ENCODE measurements at regions not wholly inside any gene's neighbourhood (a gene's known extent, or its start where the extent isn't known, plus 50 kb on each side); places are given as distances from the start of the nearest gene placed in this dataset.

- TF ChIP-seq, protein P1, sequence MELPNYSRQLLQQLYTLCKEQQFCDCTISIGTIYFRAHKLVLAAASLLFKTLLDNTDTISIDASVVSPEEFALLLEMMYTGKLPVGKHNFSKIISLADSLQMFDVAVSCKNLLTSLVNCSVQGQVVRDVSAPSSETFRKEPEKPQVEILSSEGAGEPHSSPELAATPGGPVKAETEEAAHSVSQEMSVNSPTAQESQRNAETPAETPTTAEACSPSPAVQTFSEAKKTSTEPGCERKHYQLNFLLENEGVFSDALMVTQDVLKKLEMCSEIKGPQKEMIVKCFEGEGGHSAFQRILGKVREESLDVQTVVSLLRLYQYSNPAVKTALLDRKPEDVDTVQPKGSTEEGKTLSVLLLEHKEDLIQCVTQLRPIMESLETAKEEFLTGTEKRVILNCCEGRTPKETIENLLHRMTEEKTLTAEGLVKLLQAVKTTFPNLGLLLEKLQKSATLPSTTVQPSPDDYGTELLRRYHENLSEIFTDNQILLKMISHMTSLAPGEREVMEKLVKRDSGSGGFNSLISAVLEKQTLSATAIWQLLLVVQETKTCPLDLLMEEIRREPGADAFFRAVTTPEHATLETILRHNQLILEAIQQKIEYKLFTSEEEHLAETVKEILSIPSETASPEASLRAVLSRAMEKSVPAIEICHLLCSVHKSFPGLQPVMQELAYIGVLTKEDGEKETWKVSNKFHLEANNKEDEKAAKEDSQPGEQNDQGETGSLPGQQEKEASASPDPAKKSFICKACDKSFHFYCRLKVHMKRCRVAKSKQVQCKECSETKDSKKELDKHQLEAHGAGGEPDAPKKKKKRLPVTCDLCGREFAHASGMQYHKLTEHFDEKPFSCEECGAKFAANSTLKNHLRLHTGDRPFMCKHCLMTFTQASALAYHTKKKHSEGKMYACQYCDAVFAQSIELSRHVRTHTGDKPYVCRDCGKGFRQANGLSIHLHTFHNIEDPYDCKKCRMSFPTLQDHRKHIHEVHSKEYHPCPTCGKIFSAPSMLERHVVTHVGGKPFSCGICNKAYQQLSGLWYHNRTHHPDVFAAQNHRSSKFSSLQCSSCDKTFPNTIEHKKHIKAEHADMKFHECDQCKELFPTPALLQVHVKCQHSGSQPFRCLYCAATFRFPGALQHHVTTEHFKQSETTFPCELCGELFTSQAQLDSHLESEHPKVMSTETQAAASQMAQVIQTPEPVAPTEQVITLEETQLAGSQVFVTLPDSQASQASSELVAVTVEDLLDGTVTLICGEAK (IDR thresholded peaks at IDR 0.05; ENCODE audit: borderline replicate concordance), result no peak
- TF ChIP-seq CREM (IDR thresholded peaks at IDR 0.05; ENCODE audit: low read depth), result no peak
- no peak for TF ChIP-seq SUPT20H (IDR thresholded peaks at IDR 0.05; ENCODE audit: borderline replicate concordance, control insufficient read depth, low read depth, low read length)
Measured at GRCh38 chr4:136699905-136700304, 832.4 kb downstream of the PCDH18 start (continued).

DNA sequence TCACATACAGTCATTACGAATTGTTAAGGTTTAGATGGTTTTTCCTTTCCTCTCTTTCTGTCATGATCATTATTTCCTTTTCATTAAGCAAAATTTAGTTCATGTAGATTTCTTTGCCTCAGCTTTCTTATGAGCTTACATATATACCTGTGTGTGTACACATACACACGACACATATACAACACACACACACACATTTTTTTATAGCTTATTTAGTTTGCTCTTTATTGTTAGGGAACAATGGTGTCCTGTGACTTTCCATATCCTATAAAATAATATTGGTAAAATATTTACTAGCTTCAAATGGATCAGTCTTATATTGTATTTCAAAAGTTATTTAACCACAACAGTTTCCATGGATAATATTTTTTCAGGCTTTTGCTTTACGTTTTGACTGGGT, 840.7 kb downstream of the PCDH18 start:
- FAIRE-seq (no peak), DNase-seq (ENCODE audit: low read depth, low spot score) (no peak), ATAC-seq (no peak)
- RAD21 ChIA-PET (ENCODE audit: unreplicated experiment), result interaction anchor here (1.0 to 2.0 kb wide), 5 partner anchors 10 to 231 kb away, joined by 3 to 5 read pairs (median 3); no protein-coding TSS in a partner anchor
- no peak overlapping the region for H3K4me3 ChIP-seq
- no TSS peak for BruUV-seq (replicated peaks)
- no peak overlapping the region for H3K4me2 ChIP-seq (ENCODE audit: control insufficient read depth, insufficient read depth)
- no peaks in the 10 kb centered on the region for H4K20me1 ChIP-seq (ENCODE audit: control insufficient read depth, insufficient read depth)
- H3K36me3 ChIP-seq (ENCODE audit: control insufficient read depth in 2 of 2, insufficient read depth in 2 of 2, low read length in 1 of 2), result no peaks in the 10 kb centered on the region
- H3K9me3 ChIP-seq (replicated peaks; ENCODE audit: control insufficient read depth, insufficient read depth, low read length), result no peaks in the 10 kb centered on the region
- whole genome bisulfite sequencing (ENCODE audit: insufficient coverage, insufficient replicate concordance, low lambda C conversion rate, missing lambda C conversion rate), result 10% methylated on average over 3 of the region's 3 CpGs
- intact Hi-C loops (cut with micrococcal nuclease; ENCODE audit: unreplicated experiment), result no loop called here
- no peak overlapping the region for H3K9ac ChIP-seq (ENCODE audit: control insufficient read depth, insufficient read depth, low read length)
- in situ Hi-C loops (cut with MboI), result no loop called here
- POLR2A ChIA-PET, result interaction anchor here (1.3 kb wide), 1 partner anchor 11 kb away, joined by 3 read pairs; no protein-coding TSS in a partner anchor
- SMC1A ChIA-PET (ENCODE audit: uncharacterized antibody, unreplicated experiment), result interaction anchor here (0.6 to 4.7 kb wide), 14 partner anchors 9 to 216 kb away, joined by 3 to 24 read pairs (median 5); no protein-coding TSS in a partner anchor
- no peaks in the 10 kb centered on the region for H3K4me1 ChIP-seq (ENCODE audit: control insufficient read depth, insufficient read depth, low read length)
- no peaks in the 10 kb centered on the region for H3K27me3 ChIP-seq (replicated peaks in 1 of 2; ENCODE audit: control insufficient read depth in 2 of 2, insufficient read depth in 2 of 2, low read length in 1 of 2)
- H3K27ac ChIP-seq (ENCODE audit: control insufficient read depth, insufficient read depth), result no peak overlapping the region
- CTCF ChIA-PET, result interaction anchor here (0.5 to 2.0 kb wide), 4 partner anchors 11 to 173 kb away, joined by 3 to 6 read pairs (median 3); no protein-coding TSS in a partner anchor
- H2AFZ ChIP-seq (ENCODE audit: control insufficient read depth, low read depth, low read length), result no peak overlapping the region
- H3K79me2 ChIP-seq (ENCODE audit: control insufficient read depth, insufficient read depth, low read length), result no peaks in the 10 kb centered on the region
- TF ChIP-seq, protein P2, sequence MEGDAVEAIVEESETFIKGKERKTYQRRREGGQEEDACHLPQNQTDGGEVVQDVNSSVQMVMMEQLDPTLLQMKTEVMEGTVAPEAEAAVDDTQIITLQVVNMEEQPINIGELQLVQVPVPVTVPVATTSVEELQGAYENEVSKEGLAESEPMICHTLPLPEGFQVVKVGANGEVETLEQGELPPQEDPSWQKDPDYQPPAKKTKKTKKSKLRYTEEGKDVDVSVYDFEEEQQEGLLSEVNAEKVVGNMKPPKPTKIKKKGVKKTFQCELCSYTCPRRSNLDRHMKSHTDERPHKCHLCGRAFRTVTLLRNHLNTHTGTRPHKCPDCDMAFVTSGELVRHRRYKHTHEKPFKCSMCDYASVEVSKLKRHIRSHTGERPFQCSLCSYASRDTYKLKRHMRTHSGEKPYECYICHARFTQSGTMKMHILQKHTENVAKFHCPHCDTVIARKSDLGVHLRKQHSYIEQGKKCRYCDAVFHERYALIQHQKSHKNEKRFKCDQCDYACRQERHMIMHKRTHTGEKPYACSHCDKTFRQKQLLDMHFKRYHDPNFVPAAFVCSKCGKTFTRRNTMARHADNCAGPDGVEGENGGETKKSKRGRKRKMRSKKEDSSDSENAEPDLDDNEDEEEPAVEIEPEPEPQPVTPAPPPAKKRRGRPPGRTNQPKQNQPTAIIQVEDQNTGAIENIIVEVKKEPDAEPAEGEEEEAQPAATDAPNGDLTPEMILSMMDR (IDR thresholded peaks at IDR 0.05 in 2 of 3, conservative IDR thresholded peaks at IDR 0.05 in 1 of 3; ENCODE audit: control insufficient read depth in 2 of 3, extremely low read depth in 1 of 3, insufficient read depth in 1 of 3, low read depth in 3 of 3, low read length in 3 of 3), result no peak
- TF ChIP-seq NFYA (IDR thresholded peaks at IDR 0.05; ENCODE audit: borderline replicate concordance, low read depth, low read length) (no peak), NR2C1 (IDR thresholded peaks at IDR 0.05) (no peak), POLR2A (IDR thresholded peaks at IDR 0.05; ENCODE audit: low read depth, low read length) (no peak), ZNF24 (IDR thresholded peaks at IDR 0.05) (no peak), BMI1 (IDR thresholded peaks at IDR 0.05; ENCODE audit: borderline replicate concordance) (no peak), ZZZ3 (IDR thresholded peaks at IDR 0.05; ENCODE audit: control insufficient read depth, insufficient read length, low read depth) (no peak), IRF5 (IDR thresholded peaks at IDR 0.05; ENCODE audit: borderline replicate concordance) (no peak)
- TF ChIP-seq, protein P1 (IDR thresholded peaks at IDR 0.05; ENCODE audit: borderline replicate concordance), result no peak
